GM18909 (cell line): ENCODE measurements at regions not wholly inside any gene's neighbourhood (a gene's known extent, or its start where the extent isn't known, plus 50 kb on each side); places are given as distances from the start of the nearest gene placed in this dataset.

Experiments
- ATAC-seq: cut with Tn5 transposase; IDR thresholded peaks from one replicate; pipeline ENCODE4 v1.9.1; 2021; ENCODE audit warnings: mild to moderate bottlenecking; ENCODE audit not compliant: unreplicated experiment, poor library complexity

GRCh38 chr14:29178971-29179370, 412.4 kb downstream of the FOXG1 start:
- no peak for ATAC-seq

- no peak for ATAC-seq
Observed at GRCh38 chr14:29191092-29191491, 424.5 kb downstream of the FOXG1 start.

DNA sequence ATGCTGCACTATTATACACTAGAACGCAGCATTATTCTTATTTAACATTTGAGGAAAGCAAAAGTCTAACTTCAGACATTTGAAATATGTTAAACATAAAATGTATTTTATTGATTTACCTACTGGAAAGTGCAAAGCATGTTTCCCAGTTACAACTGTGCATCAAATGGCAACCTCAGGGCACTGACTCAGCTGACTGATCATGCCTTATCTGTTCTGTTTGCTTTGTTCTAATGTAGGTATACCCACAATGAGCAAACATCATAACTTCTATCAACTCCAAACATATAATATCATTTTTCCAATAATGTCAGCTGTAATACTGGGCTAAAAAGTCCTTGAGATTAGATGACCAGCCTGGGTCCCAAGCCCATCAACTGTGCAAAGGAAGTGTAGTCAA, 431.0 kb downstream of the FOXG1 start:
- ATAC-seq = no peak

GRCh38 chr14:29205658-29206057, 439.1 kb downstream of the FOXG1 start:
- no peak for ATAC-seq

GRCh38 chr14:29215853-29216252, 449.3 kb downstream of the FOXG1 start:
- no peak for ATAC-seq

DNA sequence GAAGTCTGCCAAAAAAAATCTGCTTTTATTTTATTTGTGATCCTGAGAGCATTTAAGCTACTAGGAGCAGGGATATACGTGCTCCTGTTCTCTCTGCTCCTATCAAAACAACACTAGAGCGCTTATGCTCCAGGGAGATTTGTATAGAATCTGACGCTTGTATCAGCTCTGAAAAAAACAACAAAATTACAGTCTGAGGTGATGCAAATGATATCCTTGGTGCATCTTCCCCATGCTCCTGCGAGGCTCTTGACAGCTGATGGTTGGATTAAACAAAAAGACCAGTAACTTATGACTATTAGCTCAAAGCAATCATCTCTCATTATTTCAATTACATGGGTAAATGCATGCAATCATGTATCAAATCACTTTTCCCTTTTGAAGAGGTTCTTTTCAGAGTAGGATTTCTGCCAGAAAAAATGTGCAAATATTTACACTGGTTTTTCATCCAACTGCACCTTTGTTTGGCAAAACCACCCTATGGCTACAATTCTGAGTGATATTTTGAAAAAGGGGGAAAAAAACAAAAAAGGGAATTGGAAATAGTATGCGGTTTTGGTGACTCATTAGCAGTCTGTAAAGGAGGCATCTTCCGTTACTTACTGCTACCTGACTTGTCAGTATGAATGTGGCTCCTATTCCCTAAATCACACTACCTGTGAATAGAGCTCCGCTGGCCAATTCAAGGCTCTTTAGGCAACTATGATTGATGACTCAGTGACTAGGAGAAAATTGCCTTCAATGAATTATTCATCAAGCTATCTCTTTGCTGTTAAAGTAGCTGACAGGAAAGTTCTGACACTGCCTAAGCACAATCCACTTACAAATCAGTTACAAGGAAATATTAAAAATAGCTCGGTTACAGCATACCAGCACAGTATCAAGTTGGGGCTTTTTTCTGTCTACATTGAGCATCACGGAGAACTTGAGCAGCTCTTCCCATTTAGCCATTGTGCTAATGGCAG, 450.0 kb downstream of the FOXG1 start:
- no peak for ATAC-seq

DNA sequence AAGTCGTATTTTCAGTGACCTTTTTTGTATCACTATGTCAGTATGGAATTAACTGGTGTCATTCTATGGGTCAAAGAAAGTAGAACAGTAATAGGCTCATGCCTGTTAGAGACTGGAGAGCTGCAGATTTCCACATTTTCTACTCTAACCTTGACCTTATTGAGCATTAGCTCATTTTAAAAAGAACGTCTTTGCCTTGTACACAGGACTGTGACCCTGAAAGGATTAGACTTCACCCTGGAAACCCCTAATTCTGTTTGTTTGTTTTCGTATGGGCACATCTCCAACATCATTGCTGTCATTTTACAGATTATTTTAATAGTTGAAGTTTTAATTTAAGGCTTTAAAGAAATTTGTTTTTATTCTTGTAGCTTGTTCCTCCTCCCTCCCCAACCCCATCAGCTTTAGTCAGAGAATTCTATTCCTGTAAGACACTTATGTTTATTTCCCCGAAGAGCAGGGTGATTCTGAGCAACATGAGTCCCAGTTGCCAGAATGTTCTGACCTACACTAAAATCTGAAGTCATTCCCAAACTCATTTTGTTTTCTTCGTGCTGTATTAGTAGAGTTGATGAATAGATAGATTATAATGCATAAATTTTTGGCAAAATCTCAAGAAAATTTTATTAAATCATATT, 451.3 kb downstream of the FOXG1 start:
- no peak for ATAC-seq

- ATAC-seq = no peak
Observed at GRCh38 chr14:29220072-29220471, 453.5 kb downstream of the FOXG1 start.

DNA sequence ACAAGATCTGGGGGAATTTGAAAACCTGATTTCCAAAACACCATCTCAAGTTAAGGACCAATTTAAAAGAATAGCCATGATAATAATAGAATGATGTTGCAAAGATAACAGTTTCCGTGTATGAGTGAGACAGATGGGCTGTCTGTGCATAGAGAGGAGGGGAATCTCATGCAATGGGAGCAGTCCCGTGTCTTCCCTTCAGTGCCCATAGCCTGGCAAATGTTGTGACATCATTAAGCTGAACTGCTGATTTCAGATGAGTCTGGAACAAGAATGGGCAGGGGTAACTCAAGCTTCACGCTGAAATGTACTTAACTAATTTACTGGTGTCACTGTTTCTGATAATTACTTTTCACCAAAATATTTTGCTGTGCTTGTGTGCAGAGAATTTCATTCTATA, 454.0 kb downstream of the FOXG1 start:
- no peak for ATAC-seq

DNA sequence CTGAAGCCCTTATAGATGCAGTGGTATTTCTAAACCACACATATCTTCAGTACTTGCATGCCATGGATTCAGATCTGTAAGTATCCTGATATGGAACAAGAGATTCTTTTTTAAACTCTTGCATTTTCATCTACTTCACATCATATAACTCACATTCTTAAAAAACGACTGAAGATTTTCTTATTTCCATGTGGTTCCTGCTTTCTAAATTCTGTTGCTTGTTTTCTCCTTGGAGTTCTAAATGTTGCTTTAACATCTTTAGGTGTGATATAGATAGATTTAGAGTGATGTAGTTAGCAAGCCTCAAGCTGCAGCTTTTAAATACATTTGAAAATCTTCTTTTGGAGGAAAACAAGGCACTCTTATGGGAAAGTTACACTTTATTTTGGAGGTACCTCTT, 455.4 kb downstream of the FOXG1 start:
- ATAC-seq = no peak

- no peak for ATAC-seq
Observed at GRCh38 chr14:29222671-29223268, 456.2 kb downstream of the FOXG1 start.

DNA sequence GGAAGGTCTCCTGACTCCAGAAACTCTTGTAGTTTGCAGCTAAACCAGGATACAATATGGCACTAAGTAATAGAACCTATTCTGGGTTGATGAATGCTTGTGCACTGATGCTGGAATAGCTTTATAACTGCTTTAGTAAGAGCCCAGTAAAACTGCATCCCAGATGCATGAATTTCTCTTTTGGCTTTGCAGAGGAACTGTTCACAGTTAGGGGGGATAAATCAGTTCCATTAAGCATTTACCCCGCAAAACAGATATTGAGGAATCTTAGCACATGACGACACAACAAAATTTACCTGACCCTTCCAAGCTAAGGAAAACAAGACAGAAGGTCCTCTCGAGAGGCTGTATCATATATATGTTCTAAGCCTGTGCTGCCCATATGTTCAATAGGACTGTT, 457.4 kb downstream of the FOXG1 start:
- no peak for ATAC-seq

- ATAC-seq = no peak
Observed at GRCh38 chr14:29227631-29228030, 461.0 kb downstream of the FOXG1 start.

GRCh38 chr14:29232153-29232552, 465.6 kb downstream of the FOXG1 start:
- no peak for ATAC-seq

DNA sequence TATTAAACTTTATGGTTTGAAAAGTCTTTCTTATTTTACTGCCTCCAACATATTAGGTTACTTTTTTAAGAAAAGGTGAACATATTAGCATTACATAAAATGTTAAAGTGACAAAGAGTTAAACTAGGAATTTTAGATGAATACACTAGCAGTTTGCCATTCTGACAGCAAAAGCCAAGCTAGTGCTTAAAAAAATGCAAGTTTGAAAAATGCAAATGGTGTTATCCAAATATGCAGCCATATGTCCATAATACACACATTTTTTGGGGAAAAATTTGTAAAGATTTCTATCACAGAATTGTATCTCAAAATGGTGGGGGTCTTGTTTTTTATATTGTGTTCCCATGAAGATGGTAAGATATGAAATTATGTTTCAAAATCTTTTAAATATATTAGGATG, 466.1 kb downstream of the FOXG1 start:
- ATAC-seq = no peak

DNA sequence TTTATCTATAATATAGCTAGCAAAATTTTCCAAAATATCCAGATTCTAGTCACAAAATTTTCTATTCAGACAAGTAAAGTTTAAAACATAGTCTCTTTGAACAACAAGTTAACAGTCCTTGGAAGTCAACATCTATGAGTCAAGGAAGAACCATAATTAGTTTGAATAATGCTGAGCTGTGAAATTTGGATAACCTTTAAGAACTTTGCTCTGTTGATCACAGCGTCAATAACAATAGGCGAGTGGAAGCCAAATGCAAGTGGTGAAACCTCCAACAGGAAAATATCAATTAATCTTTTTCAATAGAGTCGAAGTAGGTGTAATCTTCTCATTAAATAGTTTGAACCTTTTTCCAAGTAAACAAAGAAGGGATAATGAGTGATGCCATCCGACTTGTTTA, 466.6 kb downstream of the FOXG1 start:
- no peak for ATAC-seq

DNA sequence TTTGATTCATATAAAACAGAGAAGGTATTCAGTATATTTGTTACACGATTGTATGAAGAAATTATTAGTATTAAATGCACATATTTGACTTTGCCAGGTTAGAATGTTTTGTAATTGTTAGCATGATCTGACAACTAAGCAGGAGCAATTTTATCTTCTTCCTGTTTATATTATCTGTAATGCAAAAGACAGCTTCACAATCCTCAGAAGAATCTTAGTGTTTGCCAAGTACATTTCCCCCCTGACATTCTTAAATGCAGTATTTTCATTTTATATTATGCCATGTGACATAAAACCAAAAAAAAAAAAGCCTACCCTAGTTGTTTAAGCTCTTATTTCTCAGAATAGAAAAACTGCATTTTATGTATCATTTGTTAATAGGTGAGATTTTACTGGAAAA, 469.4 kb downstream of the FOXG1 start:
- ATAC-seq = no peak

- ATAC-seq = no peak
Observed at GRCh38 chr14:29236401-29236800, 469.8 kb downstream of the FOXG1 start.

GRCh38 chr14:29236848-29237247, 470.3 kb downstream of the FOXG1 start:
- no peak for ATAC-seq

DNA sequence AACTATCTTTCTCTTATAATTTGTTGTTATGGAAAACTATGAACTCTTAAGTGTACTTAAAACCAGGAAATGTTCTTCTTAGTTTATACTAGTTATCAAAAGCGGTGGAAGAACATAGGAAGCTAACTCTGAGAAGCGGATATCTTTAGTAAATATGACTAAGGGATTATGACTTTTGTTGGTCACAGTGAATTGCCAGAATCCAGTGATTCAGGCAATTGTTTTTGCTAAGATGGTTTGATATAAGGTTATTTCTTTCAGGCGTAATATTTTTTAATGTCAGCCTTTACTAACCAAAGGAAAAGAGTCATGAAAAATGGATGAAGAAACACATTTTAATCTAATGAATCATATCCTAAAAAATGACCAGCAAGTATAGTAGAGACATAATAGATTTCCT, 473.5 kb downstream of the FOXG1 start:
- ATAC-seq = no peak
